ENCODE measurements at regions not wholly inside any gene's neighbourhood (a gene's known extent, or its start where the extent isn't known, plus 50 kb on each side); places are given as distances from the start of the nearest gene placed in this dataset.

DNA sequence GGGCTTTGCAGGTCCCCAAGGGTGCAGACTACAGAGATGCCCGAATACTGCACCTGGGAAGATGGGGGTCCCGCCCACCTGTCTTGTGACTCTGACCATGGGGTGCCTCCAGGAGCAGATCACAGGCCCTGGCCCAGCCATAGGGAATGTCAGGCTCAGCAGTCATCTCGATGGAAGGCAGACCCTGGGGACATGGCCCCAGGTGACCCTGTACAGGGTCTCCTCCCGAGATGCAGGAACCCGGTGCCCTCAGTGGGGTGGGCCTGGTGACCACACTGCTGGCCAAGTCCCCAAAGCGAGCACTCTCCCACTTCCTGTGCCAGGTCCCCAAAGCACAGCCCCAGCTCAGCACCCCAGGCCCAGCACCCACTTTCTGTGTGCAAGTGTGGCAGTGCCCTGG, 903.7 kb upstream of the USP15 start:
- TF ChIP-seq, protein P1, sequence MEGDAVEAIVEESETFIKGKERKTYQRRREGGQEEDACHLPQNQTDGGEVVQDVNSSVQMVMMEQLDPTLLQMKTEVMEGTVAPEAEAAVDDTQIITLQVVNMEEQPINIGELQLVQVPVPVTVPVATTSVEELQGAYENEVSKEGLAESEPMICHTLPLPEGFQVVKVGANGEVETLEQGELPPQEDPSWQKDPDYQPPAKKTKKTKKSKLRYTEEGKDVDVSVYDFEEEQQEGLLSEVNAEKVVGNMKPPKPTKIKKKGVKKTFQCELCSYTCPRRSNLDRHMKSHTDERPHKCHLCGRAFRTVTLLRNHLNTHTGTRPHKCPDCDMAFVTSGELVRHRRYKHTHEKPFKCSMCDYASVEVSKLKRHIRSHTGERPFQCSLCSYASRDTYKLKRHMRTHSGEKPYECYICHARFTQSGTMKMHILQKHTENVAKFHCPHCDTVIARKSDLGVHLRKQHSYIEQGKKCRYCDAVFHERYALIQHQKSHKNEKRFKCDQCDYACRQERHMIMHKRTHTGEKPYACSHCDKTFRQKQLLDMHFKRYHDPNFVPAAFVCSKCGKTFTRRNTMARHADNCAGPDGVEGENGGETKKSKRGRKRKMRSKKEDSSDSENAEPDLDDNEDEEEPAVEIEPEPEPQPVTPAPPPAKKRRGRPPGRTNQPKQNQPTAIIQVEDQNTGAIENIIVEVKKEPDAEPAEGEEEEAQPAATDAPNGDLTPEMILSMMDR (IDR thresholded peaks at IDR 0.05; ENCODE audit: insufficient read depth, low read length, poor library complexity, severe bottlenecking) = no peak
- TF ChIP-seq EZH2phosphoT487 (conservative IDR thresholded peaks at IDR 0.05; ENCODE audit: low read length) = no peak
